Kidney (tissue), 13 donors: ENCODE measurements at regions not wholly inside any gene's neighbourhood (a gene's known extent, or its start where the extent isn't known, plus 50 kb on each side); places are given as distances from the start of the nearest gene placed in this dataset.
A peak's percentile ranks its signal among the peaks of the same experiment; 100 is the strongest.

Experiments
- DNase-seq, 5 donors: peaks; one replicate each; pipeline ENCODE4 v3.0.0-alpha.2; 2013 to 2020
- FAIRE-seq: peaks from 2 replicates; lab custom pipeline; 2012; peaks lifted over from hg19 to GRCh38; lab: Jason Lieb, UNC
- H3K27ac ChIP-seq, 2 donors: one replicate each; pipeline ENCODE4 v1.7.0; 2013; ENCODE audit warnings: low read depth in 2 of 2, low read length in 2 of 2, inconsistent platforms in 1 of 2
- H3K27me3 ChIP-seq: one replicate; pipeline ENCODE4 v1.7.1; 2013; ENCODE audit warnings: low read length, inconsistent platforms; ENCODE audit not compliant: control insufficient read depth, insufficient read depth
- H3K36me3 ChIP-seq, 3 donors: one replicate each; pipeline versions ENCODE4 v1.7.0 to v1.7.1; 2013; ENCODE audit warnings: low read length in 3 of 3, control low read depth in 1 of 3, inconsistent platforms in 1 of 3; ENCODE audit not compliant: insufficient read depth in 3 of 3, control insufficient read depth in 2 of 3
- H3K4me1 ChIP-seq, 3 donors: one replicate each; pipeline versions ENCODE4 v1.7.0 to v1.7.1; 2013; ENCODE audit warnings: low read length in 3 of 3, inconsistent platforms in 1 of 3, low read depth in 1 of 3; ENCODE audit not compliant: control insufficient read depth in 2 of 3, insufficient read depth in 2 of 3
- H3K4me3 ChIP-seq, 3 donors: one replicate each; pipeline versions ENCODE4 v1.7.0 to v1.8.1; 2013; ENCODE audit warnings: low read length in 3 of 3, control low read depth in 1 of 3, inconsistent platforms in 1 of 3
- H3K9ac ChIP-seq, 3 donors: one replicate each; pipeline versions ENCODE4 v1.7.0 to v1.7.1; 2013; ENCODE audit warnings: low read length in 3 of 3, control low read depth in 1 of 3, inconsistent platforms in 1 of 3
- H3K9me3 ChIP-seq, 3 donors: one replicate each; pipeline versions ENCODE4 v1.7.0 to v1.7.1; 2013; ENCODE audit warnings: low read length in 3 of 3, control low read depth in 1 of 3, inconsistent platforms in 1 of 3; ENCODE audit not compliant: control insufficient read depth in 2 of 3, insufficient read depth in 1 of 3
- intact Hi-C: fragments of 100-400 bp; cut with DNase I; formaldehyde crosslinking; loops from one replicate; pipeline ENCODE4 v1.11.1; 2022
- TF ChIP-seq, protein P1 (sequence below): IDR thresholded peaks from 3 replicates; pipeline ENCODE4 v1.5.1; 2012; ENCODE audit warnings: mild to moderate bottlenecking, moderate library complexity, borderline replicate concordance; ENCODE audit not compliant: insufficient read depth; ENCODE audit errors: extremely low read depth
- donor health status: control.
- donor health status: control.
- donor health status: control.
- donor health status: control.
- donor health status: control.
- donor health status: DM: yes; HTN: yes; CAD: no.
- donor health status: Normal renal cell carcinoma (clear cell type).

DNA sequence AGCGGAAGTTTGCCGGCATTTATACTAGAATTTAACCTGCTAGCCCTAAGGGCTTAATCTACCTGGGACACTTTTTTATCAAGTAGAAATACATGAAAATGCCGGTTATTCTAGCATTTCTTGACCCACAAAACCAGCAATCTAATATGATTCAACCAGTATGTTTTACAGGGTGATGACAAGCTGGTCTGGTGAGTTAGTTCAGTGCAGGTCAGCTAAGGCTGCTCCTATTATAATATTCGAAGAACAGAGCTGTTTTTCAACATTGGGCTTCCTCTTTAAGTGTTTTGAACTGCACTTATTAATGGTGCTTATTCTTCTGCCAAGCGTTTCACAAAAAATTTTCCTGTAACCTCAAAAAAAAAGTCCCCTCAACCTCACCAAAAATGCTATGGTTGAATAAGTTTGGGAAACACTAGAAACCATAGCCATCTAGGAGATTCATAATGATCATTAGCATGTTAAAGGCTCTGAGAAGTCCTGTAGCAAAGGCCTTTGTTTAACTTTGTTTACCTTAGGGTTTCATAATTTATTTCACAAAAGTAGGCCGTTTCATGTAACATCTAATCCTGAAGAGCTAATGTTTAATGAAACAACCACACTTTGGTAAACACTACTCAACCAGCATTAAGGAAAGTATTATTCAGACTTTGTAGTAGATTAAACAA, 526.6 kb downstream of the KLF12 start:
- intact Hi-C loops = no loop called here
- H3K9ac ChIP-seq = no peak overlapping the region
- no peaks in the 10 kb centered on the region for H3K36me3 ChIP-seq
- no peaks in the 10 kb centered on the region for H3K27me3 ChIP-seq
- TF ChIP-seq, protein P1, sequence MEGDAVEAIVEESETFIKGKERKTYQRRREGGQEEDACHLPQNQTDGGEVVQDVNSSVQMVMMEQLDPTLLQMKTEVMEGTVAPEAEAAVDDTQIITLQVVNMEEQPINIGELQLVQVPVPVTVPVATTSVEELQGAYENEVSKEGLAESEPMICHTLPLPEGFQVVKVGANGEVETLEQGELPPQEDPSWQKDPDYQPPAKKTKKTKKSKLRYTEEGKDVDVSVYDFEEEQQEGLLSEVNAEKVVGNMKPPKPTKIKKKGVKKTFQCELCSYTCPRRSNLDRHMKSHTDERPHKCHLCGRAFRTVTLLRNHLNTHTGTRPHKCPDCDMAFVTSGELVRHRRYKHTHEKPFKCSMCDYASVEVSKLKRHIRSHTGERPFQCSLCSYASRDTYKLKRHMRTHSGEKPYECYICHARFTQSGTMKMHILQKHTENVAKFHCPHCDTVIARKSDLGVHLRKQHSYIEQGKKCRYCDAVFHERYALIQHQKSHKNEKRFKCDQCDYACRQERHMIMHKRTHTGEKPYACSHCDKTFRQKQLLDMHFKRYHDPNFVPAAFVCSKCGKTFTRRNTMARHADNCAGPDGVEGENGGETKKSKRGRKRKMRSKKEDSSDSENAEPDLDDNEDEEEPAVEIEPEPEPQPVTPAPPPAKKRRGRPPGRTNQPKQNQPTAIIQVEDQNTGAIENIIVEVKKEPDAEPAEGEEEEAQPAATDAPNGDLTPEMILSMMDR = no peak
- no peak for FAIRE-seq
- no peak for DNase-seq
- H3K27ac ChIP-seq = peak overlapping the region in 1 of 2 donors; percentile 4
- H3K4me3 ChIP-seq = no peak overlapping the region
- H3K9me3 ChIP-seq = peaks cover 0 to 7% (median 0%) of the 10 kb centered on the region in 3 donors
- H3K4me1 ChIP-seq = peaks cover 0 to 7% (median 2%) of the 10 kb centered on the region in 3 donors

DNA sequence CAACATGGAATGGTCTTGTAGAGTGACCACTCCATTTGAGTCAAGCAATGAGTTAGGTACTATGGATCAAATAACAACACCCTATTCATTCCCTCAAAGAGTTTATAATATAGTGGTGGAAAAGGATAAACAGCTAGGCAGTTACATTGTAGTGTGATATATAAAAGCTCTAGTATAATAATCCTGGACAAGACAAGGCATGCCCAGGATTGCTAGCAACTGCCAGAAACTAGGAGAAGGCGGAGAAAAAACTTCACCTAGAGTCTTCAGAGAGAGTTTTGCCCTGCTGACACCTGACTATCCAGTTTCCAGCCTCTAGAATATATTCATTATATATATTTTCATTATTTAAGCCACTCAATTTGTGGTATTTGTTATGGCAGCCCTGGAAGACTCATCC, 530.6 kb downstream of the KLF12 start:
- Histone ChIP-seq H3K27ac (no peak overlapping the region), H3K27me3 (no peaks in the 10 kb centered on the region), H3K36me3 (no peaks in the 10 kb centered on the region), H3K9me3 (peaks cover 0 to 7% (median 0%) of the 10 kb centered on the region in 3 donors), H3K9ac (no peak overlapping the region), H3K4me1 (peaks cover 0 to 7% (median 2%) of the 10 kb centered on the region in 3 donors), H3K4me3 (no peak overlapping the region)
- DNase-seq (no peak), FAIRE-seq (no peak)
- intact Hi-C loops = no loop called here
- TF ChIP-seq, protein P1 = no peak

DNA sequence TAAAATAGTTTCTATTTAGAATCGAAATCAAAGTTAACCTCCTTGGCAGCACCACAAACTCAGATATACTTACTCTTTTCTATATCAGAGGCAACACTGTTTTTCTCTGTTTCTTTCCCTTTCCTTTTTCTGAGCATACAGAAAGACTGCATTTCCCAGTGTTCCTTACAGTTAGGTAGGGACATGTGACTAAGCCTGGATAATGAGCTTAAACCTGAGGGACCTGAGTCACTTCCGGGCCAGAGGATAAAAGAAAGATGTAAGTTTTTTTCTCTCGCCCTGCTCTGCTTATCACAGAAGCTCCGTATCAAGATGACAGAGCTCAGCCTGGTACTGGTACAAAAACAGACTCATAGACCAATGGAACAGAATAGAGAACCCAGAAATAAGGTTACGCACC, 531.9 kb downstream of the KLF12 start:
- Histone ChIP-seq H3K27me3 (no peaks in the 10 kb centered on the region), H3K9ac (no peak overlapping the region), H3K4me3 (no peak overlapping the region), H3K4me1 (no peaks in the 10 kb centered on the region), H3K36me3 (no peaks in the 10 kb centered on the region), H3K27ac (no peak overlapping the region), H3K9me3 (peaks cover 0 to 7% (median 0%) of the 10 kb centered on the region in 3 donors)
- TF ChIP-seq, protein P1 = no peak
- FAIRE-seq (no peak), DNase-seq (no peak)
- intact Hi-C loops = no loop called here

DNA sequence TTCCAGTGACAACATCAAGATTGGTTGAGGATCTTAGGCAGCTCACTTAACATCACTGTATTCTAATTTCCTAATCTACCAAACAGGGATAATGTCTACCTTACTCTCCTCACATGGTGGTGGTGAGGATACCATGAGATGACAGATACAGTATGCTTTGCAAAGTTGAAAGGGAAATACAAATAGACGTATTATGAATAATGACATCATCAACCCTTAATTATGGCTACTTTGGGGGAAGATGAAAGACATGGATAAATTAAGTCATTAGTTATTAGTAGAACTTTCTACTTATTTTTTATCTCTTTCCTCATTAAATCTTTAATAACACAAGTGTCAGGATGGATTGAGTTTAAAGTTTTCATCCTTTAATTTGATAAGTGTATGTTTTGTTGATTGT, 532.5 kb downstream of the KLF12 start:
- no peak overlapping the region for H3K4me3 ChIP-seq

More for the DNA sequence above, 532.5 kb downstream of the KLF12 start:
- TF ChIP-seq, protein P1 = no peak
- H3K9me3 ChIP-seq = peaks cover 0 to 7% (median 0%) of the 10 kb centered on the region in 3 donors
- no peaks in the 10 kb centered on the region for H3K27me3 ChIP-seq
- intact Hi-C loops = no loop called here
- no peaks in the 10 kb centered on the region for H3K4me1 ChIP-seq
- no peak overlapping the region for H3K9ac ChIP-seq
- DNase-seq = no peak
- H3K36me3 ChIP-seq = no peaks in the 10 kb centered on the region
- FAIRE-seq = no peak
- H3K27ac ChIP-seq = no peak overlapping the region
